ENCODE measurements at regions not wholly inside any gene's neighbourhood (a gene's known extent, or its start where the extent isn't known, plus 50 kb on each side); places are given as distances from the start of the nearest gene placed in this dataset.

DNA sequence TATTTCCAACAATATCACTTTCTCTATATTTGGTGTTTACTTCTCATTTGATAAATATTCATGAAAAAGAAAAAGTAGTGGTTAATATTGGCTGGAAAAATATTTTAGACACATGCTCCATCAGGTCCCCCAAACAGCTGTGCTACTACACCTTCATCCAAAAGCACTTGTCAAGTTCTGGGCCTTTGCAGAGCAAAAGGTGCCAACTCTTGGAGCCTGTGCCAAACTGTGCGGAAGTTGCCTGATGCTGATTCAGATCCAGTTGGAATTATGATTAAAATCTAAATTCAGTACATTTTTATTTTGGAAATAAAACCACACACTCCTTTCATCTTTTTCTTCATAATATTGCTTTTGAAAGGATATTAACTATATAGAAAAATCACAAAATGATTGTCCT, 1497.4 kb upstream of the CADM2 start:
- TF ChIP-seq, protein P1, sequence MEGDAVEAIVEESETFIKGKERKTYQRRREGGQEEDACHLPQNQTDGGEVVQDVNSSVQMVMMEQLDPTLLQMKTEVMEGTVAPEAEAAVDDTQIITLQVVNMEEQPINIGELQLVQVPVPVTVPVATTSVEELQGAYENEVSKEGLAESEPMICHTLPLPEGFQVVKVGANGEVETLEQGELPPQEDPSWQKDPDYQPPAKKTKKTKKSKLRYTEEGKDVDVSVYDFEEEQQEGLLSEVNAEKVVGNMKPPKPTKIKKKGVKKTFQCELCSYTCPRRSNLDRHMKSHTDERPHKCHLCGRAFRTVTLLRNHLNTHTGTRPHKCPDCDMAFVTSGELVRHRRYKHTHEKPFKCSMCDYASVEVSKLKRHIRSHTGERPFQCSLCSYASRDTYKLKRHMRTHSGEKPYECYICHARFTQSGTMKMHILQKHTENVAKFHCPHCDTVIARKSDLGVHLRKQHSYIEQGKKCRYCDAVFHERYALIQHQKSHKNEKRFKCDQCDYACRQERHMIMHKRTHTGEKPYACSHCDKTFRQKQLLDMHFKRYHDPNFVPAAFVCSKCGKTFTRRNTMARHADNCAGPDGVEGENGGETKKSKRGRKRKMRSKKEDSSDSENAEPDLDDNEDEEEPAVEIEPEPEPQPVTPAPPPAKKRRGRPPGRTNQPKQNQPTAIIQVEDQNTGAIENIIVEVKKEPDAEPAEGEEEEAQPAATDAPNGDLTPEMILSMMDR (IDR thresholded peaks at IDR 0.05), result no peak
- no peak for TF ChIP-seq POLR2A (IDR thresholded peaks at IDR 0.05)
